GM19452 (cell line): ENCODE measurements at regions not wholly inside any gene's neighbourhood (a gene's known extent, or its start where the extent isn't known, plus 50 kb on each side); places are given as distances from the start of the nearest gene placed in this dataset.

Source experiments
- ATAC-seq: cut with Tn5 transposase; IDR thresholded peaks from one replicate; pipeline ENCODE4 v1.9.1; 2021; ENCODE audit not compliant: unreplicated experiment

DNA sequence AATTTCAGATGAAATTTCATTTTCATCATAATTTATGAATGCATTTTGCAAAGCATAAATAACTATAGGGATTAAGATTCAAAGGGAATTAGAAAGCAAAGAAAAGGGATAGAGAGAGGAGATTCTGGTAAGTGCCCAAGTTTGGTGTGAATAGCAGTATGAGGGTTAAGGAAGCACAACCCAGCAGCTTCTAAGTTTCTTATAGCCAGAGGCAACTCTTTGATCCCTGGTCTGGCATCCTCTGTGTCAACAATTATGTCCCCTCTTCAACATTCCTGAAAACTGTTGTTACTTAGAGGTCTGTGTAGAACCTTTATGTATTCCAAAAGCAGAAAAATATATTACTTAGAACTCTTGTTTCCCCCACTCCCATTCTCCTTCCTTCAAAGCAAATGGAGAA lies 171.6 kb upstream of the SATB2 start:
- no peak for ATAC-seq

DNA sequence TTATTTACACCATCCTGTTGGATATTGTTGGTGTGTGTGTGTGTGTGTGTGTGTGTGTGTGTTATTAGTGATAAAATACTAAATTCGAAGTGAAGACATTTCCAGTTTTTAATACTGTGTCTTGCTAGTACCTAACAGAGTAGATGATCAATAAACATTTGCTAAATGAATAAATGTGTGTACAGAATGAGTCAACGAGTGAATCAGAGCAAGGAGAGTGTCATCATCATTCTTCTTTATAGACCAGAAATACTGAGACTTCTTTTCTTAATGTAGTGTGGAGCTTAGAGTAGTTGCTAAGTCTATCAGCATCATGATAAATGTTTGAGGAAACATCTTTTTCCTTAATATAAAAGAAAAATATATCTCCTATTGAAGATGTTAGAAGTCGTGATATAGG lies 169.7 kb upstream of the SATB2 start:
- ATAC-seq = no peak

DNA sequence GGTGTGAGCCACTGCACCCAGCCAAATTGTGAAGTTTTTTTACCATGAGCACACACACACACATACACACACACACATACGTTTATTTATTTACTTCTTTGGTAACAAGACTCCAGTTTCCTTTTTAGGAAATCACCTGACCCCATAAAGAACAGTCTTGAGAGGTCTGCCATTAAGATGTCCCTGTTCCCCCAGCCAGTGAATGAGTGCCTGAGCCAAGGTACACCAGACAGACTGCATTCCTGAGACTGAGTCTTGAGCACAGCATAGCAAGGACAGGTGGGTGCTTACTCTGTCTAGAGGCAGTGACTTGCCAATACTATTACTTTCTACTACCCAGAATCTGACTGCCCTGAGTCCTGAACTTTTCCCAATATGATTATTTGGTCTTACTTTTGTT lies 167.2 kb upstream of the SATB2 start:
- ATAC-seq = no peak

DNA sequence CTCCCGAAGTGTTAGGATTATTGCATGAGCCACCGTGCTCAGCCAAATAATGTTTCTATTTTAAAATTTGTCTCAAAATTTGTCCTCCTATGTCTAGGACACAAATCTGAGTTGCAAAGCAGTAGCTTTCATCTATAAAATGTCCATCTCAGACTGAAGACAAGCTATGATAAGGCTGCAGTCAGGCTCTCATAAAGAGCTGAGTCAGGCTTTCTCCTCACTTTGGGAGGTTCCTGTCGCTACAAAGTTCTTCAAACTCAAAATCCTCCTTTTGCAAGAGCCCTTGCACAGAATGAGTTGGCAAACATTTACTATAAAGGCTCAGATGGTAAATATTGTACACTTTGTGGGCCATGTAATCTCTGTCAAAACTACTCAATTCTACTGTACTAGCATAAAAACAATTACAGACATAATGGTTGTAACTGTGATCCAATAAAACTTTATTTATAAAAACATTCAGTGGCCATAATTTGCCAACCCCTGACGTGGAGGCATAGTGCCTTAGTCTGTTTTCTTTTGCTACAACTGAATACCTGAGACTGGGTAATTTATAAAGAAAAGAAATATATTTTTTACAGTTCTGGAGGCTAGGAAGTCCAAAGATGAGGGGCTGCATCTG lies 154.9 kb upstream of the SATB2 start:
- ATAC-seq = no peak

DNA sequence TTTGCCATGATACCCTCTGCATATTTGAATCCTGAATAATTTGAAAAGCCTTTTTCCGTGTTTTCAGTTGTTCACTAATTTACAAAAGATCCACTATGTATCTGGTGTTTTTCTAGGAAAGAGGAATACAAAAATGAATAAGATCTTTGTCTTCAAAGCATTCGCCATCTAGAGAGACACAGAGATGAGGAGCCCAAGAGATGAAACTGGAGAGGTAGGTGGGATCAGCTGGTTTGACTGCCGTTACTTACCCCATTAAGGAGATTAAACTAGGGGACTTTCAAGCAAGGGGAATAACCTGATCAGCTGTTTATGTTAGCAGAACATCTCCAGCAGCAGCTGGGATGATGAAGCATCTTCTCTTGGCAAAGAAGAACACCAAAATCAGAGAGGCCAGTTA lies 150.2 kb upstream of the SATB2 start:
- no peak for ATAC-seq

DNA sequence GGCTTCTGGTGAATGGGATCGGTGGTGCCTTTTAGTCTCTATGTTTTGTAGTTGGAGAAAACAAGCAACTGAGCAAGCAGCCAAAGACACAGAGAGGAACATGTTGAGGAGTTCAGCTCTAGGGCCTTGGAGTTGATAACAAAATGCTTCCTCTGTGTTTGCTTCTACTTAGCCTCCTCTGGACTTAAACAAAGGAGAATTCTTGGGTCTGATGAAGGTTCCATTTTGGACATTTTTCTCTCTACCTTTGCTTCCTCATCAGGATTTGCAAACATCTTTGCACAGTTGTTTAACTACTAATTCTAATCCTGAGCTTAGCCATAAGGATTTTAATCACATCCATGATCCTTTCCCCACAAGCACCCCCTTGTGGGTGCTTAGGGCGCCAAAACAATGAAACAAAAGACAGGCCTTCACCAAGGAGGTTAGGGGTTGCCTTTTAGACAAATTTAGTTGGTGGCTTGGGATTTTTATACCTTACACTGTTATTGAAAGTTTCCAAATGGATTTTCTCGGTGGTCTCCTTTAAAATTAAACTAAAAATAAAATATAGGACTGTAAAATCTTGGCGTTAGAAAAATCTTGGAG lies 148.5 kb upstream of the SATB2 start:
- ATAC-seq = no peak

DNA sequence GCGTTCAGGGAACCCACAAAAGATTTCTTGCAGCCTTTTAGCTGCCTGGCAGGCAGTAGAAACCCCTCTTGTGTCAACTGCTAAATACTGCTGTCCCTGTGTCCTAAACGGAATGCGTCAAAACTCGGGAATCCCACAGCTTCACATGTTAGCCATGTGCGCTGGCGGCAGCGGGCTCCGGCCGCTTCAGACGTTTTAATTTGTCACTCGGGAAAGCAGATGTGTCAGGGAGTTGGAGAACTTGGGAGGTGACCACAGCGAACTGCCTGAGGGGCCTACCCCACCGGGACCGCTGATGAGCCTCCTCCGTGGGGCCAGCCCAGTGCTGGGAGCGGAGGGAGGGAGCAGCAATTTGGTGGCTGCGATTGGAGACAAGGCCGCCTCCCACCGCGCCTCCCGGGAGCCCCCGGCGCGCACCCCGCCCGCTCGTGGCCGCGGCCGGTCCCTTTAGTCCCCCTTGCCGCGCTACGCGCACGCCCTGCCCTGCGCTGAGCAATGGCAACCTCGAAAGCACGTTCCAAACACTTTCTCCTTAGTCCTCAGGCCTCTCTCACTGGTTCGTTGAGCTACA lies 146.1 kb upstream of the SATB2 start:
- no peak for ATAC-seq

DNA sequence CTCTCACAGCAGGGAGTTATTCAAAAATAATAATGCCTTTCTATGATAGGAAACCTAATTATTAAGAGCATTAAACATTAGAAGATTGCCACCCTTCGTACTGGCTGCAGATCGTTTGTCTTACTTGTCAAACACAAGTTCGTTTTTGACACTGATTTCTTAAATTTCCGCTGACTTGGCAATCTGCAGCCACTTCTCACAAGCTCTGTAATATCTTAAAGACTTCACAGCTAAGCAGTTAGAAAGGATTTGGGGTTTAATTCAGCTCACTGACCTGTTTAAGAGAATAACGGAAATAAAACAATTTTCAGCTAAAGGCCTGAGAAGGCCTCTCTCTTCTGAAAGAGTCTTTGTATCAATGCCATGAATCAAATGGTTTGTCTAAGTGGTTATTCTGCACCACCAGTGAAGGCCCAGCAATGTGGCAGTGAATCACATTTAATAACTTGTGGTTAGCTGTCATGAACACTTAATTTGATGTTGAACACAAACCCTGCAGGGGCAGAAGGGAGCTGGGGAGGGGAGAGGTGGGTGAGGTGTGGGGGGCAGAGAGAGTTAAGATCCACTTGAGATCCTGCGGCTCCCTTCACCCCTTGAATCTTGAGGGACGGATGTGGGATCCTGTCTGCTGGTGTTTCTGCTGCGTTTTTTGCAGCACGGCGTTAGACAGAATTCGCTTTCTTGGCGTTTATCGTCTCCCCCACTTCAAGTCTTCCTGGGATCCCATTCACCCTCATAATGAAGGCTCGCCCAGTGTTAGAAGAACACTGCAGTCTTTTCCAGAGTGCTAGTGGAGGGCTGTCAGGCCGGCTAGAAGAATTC lies 145.4 kb upstream of the SATB2 start:
- no peak for ATAC-seq

DNA sequence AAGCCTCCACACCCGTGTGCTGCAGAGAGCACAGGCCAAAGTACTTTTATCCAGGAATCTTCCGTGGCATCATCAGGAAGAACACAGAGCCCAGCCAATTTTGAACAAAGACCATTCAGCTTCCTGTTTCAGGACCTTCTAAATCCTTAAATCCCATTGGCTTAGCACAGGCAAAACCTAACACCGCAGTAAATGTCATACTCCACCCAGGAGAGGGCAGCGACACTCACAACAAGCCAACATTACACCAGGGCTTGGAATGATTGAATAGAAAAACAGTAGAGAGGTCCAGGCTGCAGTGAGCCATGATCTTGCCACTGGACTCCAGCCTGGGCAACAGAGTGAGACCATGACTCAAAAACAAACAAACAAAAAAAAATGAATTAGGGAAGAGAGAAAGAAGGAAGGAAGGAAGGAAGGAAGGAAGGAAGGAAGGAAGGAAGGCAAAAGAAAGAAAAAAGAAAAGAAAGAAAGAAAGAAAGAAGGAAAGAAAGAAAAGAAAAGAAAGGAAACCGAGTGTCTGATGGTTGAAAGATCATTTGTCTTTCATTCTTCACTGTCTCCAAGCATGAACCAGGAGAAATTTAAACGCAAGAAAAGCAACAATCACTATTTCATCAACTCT lies 144.6 kb upstream of the SATB2 start:
- ATAC-seq = peak; percentile 50

DNA sequence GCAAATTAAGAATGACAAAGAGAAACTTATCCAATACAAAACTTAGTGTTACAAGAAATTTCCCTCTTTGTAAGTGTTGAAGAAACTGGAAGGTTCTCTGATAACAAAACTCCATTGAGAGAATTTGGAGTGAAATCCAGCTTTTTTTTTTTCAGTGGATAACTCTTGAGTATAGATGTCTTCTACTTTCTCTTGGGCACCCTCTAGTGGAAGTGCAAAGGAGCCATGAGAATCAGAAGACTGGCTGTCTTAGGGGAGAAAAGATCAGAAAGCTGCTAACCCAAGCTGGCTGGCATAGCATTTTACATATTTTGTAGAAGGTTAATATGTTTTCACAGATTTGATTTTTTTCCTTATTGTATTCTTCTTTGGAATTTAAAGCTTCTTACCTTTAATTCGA lies 138.8 kb upstream of the SATB2 start:
- no peak for ATAC-seq

DNA sequence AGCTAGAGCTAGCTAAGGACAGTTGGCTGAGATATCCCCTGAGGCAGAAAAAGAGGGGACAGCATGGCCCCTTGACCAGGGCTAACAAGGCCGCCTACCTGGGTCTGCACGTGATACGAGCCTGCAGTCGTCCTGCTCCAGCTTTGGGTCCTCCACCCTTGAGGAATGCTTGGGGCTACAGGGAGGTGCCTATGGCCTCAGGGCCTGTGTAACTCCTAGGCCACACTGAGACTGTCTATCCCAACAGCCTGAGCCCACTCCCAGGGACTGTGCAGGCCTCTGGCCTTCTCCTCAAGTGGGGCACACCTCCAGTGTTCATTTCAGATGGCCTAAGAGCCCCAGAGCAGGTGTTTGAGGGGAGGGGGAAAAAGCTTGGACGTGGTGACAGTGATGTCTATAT lies 136.7 kb upstream of the SATB2 start:
- no peak for ATAC-seq

DNA sequence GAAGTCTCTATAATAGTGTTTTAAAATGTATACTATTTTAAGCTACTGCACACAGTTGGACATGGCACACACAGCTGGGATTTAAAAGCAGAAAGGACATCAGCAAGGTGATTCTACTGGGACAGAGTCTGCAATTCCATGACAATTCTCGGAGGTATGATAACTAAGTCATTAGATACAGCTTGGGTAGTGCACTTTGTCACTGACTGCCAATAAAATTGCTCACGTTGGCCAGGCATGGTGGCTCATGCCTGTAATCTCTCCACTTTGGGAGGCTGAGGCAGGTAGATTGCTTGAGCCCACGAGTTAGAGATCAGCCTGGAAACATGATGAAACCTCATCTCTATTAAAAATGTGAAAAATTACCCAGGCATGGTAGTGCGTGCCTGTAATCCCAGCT lies 134.1 kb upstream of the SATB2 start:
- ATAC-seq = no peak

DNA sequence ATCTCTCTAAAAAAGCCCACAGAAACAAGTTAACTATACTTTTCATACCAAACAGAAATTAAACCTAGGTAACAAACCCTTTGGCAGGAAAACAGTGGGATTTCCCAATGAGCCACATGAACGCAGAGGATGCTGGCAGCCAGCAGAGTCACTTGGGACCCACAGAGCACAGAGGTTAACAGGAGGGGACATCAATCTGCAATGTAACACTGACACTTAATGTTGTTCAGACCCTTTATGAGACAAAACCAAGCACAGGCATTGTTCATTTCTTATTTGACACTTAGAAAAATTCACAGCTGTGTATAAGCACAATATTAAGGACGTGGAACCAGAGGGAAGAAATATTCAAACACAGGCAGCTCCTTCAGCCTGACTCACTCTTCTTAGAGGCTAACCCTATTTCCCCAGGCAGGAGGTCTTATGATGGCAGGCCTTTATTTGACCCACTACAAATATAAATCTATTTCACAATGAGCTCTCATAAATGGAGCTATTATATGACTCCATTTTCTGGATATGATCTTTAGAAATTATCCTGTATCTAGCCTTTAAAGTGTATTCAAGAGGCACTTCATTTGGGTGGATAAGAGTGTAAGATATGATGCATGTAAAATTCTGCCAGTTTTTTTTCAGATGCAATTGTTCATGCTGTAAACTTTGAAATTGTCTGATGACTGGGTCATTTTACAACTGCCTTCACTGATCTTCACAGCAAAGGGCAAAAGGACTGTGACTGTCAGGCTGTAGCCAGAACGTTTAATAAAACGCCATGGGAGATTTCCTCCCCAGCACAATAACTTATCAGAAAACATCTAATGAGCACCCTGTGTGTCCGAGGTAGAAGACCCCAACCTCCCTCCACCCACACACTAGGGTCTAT lies 132.8 kb upstream of the SATB2 start:
- ATAC-seq = no peak

DNA sequence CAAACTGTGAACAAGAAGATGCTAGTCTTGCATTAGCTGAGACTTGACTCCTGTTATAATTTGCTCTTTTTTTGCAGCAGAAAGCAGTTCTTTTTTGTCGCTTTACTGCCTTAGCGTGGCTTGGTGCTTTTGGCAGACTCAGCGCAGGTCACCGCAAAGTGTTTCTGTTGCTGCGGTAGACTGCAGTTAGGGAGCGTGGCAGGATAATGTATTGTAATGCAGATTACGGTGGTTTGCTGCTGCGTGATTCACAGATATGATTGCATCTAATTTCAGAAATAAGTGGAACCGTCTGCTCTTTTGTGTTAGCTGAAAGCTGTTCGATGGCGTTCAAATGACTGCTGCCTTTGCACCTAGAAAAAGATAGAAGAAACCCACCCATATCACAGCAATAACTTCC lies 131.6 kb upstream of the SATB2 start:
- no peak for ATAC-seq

DNA sequence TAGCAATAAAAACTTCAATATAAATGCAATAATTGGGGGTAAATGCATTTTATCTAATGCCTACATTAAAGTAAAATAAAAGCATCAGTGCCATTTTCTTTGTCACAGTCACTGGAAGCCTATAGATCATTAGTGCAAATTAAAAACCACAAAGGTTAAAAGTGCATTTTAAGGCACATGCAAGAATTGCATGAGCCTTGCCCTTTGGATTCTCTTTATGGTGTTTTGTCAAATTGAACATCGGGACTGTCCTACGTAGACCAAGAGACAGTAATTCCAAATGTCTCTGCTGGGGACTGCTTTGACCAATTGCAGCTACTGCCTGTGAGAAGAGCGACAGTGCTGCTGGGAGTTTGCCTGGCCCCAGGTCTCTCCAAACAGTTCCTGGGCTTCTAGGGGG lies 130.3 kb upstream of the SATB2 start:
- no peak for ATAC-seq

DNA sequence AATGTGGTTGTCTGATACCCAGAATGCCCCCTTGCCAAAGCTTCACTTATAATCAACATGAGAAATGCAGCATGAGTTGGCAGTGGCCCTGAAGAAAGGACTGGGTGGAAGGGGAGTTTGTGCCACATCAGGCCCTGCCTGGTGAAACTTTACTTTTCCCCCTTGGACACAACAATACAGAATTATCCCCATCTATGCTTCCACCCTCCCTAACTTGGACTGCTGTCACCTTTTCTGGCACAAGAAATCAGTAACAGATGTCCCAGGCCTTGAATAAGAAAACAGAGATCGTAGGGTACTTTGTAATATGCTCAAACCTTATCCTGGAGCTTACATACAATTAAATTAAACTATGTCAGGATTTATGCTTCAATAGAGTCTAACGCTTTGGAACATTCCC lies 128.9 kb upstream of the SATB2 start:
- no peak for ATAC-seq

DNA sequence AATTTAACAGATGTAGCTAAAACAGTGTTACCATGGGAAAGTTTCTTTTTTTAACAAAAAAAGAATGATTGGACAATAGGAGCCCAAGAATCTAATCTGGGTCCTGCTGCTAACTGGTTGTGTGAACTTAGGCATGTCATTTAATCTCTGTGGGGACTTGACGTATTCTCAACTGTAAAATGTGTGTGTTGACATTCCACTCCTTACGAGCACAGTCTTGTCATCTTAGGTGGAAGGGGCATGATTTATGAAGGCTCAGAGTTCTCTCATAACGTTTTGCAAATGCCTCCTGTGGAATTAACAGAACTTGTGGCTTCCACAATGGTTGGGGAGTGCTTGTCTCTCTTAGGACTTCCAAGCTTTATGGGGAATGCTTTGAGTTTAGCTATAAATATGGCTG lies 125.9 kb upstream of the SATB2 start:
- ATAC-seq = no peak

DNA sequence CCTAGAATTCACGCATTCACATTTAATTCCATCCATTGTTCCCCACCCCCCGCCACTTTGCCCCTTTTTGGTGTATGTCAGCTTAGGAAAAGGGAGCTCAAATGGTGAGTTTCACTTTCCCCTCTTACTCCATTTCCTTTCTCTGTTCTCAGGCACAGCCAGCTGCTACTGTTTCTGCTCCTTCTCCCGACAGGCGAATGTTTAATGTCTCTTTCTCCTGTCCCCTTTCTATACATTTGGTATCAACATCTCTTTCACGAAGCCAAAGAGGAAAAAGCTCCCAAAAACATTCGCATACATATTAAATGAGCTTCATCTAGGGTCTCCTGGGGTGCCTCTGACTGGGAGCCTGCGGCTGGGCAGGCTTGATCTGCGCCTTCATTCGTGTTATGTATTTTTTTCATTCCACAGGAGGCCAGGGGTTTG lies 124.2 kb upstream of the SATB2 start:
- ATAC-seq = no peak

DNA sequence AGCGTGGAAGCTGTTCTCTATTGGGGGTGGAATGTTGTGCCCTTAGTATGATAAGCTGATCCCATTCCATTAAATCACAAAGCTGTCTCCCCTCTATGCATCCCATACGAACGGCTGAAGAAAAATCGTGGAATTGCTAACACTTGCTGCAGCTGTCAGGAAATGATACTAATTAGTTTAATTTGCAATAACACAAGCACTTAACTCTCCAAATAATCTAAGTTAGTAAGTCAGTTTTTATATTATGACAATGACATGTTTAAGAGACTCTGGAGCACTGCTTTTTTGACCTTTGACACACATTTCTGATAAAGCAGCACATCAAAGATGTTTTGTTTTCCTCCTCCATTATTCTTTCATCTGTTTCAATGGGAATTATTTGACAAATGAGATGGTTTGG lies 123.7 kb upstream of the SATB2 start:
- no peak for ATAC-seq

DNA sequence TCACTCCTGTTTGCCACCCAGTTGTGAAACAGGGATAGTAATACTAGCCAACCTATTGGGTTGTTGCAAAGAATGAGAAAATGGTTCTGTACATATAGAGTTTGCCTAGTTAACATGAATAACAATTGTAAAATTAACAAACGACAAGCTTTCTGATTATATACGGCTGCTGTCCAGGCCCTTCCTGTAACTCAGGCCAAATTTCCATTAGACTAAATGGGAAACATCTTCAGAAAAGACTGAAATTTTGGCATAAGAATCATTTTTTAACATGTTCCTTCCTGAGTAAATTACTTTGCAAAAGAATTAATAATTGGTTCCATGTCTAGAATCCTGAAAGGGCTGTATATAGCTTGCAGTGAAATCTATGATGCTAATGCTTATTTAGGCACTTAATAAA lies 117.7 kb upstream of the SATB2 start:
- ATAC-seq = no peak

DNA sequence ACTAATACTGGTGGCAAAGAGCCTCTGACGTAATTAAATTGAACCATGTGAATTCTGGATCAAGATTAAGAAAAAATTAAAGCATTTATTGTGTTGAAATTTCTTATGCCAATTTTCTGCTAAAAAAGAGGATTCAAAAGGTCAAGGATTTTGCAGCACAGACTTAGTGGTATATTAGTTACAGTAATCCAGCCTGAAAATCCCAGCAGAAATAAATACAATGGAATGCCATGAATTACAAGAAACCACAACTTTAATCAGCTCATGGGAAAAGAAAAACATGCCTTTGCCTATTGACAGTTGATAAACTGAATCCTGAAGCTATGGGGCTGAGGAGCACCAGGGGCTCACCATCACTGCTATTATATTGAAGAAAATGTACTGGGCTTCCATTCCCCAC lies 114.8 kb upstream of the SATB2 start:
- no peak for ATAC-seq
